Esophagus (tissue), 2 donors: ENCODE measurements at regions not wholly inside any gene's neighbourhood (a gene's known extent, or its start where the extent isn't known, plus 50 kb on each side); places are given as distances from the start of the nearest gene placed in this dataset.
"Not testable (repeated sequence)": the region's sequence is repeated elsewhere in the genome, so short reads cannot be mapped to it uniquely, and the experiment has no call there.

ENCODE experiments used
- H3K27ac ChIP-seq, 2 donors: one replicate each; pipeline ENCODE4 v1.5.1; 2013; ENCODE audit warnings: low read depth in 2 of 2, mild to moderate bottlenecking in 2 of 2, inconsistent platforms in 1 of 2, low read length in 1 of 2, moderate library complexity in 1 of 2
- H3K27me3 ChIP-seq, 2 donors: one replicate each; pipeline ENCODE4 v1.6.1; 2013; ENCODE audit warnings: low read length in 2 of 2, control low read depth in 1 of 2, mild to moderate bottlenecking in 1 of 2; ENCODE audit not compliant: insufficient read depth in 2 of 2, control insufficient read depth in 1 of 2
- H3K36me3 ChIP-seq, 2 donors: one replicate each; pipeline ENCODE4 v1.6.1; 2013; ENCODE audit warnings: low read length in 1 of 2; ENCODE audit not compliant: control insufficient read depth in 2 of 2, insufficient read depth in 2 of 2
- H3K4me1 ChIP-seq, 2 donors: one replicate each; pipeline ENCODE4 v1.6.1; 2013; ENCODE audit warnings: low read length in 1 of 2; ENCODE audit not compliant: control insufficient read depth in 2 of 2, insufficient read depth in 2 of 2
- H3K4me3 ChIP-seq, 2 donors: one replicate each; pipeline ENCODE4 v1.5.1; 2013; ENCODE audit warnings: low read length in 2 of 2, mild to moderate bottlenecking in 2 of 2, low read depth in 1 of 2, moderate library complexity in 1 of 2
- H3K9me3 ChIP-seq, 2 donors: one replicate each; pipeline ENCODE4 v1.6.1; 2013; ENCODE audit warnings: mild to moderate bottlenecking in 2 of 2, low read depth in 1 of 2, low read length in 1 of 2, moderate library complexity in 1 of 2; ENCODE audit not compliant: control insufficient read depth in 2 of 2, insufficient read depth in 1 of 2
- WGBS, 2 donors: extraction: QIAGEN DNeasy Blood & Tissue Kit; methylation state at CpG; one replicate each; pipeline ENCODE4 v1.1.7; 2013; 5-methylcytosine and 5-hydroxymethylcytosine counted together
- donor health status: healthy with polysubstance abuse.
- donor health status: Bipolar disorder and iron deficiency.

DNA sequence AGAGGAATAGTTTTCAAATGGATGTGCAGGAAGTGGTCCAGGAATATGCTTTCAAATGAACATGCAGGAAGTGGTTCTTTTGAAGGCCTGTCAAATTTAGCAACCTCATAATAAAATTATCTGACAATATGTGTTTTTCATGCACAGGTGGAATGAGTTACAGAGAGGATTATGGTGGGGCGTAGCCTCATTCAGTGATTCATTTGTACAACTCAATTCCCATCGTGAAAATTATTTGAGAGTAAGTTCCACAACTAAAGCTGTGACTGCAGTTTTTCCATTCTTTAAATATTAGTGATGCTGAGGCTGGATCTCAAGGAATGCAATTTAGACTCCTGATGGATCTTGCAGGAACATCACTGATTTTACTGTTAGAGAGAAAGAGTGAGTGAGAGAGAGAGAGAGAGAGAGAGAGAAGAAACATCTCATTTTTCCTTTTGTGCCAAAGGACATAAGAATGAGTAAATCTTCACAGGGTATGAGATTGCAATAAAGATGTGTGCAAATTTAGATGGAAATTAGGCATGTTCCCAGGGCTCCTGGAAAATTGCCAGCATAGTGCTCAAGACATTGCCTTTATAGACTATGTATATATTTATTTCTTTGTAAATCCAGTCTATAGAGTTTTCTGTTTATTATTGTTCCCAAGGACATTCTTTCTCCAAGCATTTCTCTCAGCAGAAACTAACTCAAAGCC is 394.9 kb upstream of the ZEB2 start:
- 39 to 57% methylated on average over 2 of the region's 2 CpGs for WGBS, 2 donors

DNA sequence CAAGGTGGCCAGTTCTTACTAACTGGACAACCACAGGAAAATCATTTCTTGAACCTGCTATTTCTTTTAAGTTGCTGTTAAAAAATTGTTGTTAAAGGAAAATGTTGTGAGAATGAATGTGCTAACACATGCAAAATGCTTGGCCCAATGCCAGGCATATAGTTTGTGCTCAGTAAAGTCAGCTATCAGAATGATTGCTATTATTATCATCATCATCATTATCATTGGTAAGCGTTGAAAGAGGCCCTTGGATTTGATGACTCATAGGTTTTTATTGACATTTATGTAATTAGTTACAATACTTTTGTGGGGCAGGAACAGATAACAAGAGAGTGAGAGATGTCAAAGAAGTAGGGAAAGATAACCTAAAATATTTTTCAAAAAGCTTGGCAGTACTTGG is 394.2 kb upstream of the ZEB2 start:
- WGBS, 2 donors = 46 to 49% methylated on average over 1 of the region's 1 CpG
- H3K9me3 ChIP-seq = no peaks in the 10 kb centered on the region
- H3K27me3 ChIP-seq = no peaks in the 10 kb centered on the region
- no peaks in the 10 kb centered on the region for H3K36me3 ChIP-seq
- H3K4me3 ChIP-seq = no peak overlapping the region
- H3K27ac ChIP-seq = no peak overlapping the region
- no peaks in the 10 kb centered on the region for H3K4me1 ChIP-seq

More for the DNA sequence above, 394.9 kb upstream of the ZEB2 start:
- Histone ChIP-seq H3K27ac (no peak overlapping the region), H3K36me3 (no peaks in the 10 kb centered on the region), H3K27me3 (no peaks in the 10 kb centered on the region), H3K4me1 (no peaks in the 10 kb centered on the region), H3K4me3 (no peak overlapping the region), H3K9me3 (no peaks in the 10 kb centered on the region)

DNA sequence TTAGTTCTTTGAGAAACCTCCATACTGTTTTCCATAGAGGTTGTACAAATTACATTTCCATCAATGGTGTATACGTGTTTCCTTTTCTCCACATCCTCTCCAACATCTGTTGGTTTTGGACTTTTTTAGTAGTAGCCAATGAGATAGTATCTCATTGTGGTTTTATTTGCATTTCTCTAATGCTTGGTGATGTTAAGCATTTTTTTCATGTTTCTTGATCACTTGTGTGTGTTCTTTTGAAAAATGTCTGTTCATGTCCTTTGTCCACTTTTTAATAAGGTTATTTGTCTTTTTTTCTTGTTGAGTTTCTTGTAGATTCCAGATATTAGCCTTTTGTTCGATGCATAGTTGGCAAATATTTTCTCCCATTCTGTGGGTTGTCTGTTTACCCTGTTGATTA is 392.3 kb upstream of the ZEB2 start:
- 89 to 90% methylated on average over 2 of the region's 2 CpGs for WGBS, 2 donors
- H3K27ac ChIP-seq = no peak overlapping the region

DNA sequence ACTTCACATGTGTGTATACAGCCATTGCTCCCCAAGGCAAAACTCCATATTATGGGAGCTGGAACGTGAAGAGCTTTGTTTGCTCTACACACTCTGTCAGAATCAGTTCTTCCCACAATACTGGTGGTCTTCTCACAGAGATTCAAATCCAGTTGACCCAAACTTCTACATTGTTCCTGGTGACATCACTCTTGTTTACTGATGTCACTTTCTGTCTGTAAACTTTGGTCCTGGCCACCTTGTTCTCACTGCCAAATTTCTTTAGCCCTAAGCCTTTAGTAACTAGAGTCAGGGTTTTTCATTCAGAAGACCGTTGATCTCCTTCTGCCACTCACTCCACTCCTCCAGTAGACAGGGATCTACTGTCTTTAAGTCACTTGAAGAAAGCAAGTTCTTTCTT is 386.0 kb upstream of the ZEB2 start:
- H3K27ac ChIP-seq = no peak overlapping the region
- no peaks in the 10 kb centered on the region for H3K36me3 ChIP-seq
- no peaks in the 10 kb centered on the region for H3K27me3 ChIP-seq
- no peaks in the 10 kb centered on the region for H3K9me3 ChIP-seq
- H3K4me3 ChIP-seq = no peak overlapping the region
- 77 to 83% methylated on average over 2 of the region's 2 CpGs for WGBS, 2 donors
- H3K4me1 ChIP-seq = no peaks in the 10 kb centered on the region

More for the DNA sequence above, 392.3 kb upstream of the ZEB2 start:
- no peaks in the 10 kb centered on the region for H3K4me1 ChIP-seq
- no peaks in the 10 kb centered on the region for H3K9me3 ChIP-seq
- H3K27me3 ChIP-seq = no peaks in the 10 kb centered on the region
- no peaks in the 10 kb centered on the region for H3K36me3 ChIP-seq
- H3K4me3 ChIP-seq = no peak overlapping the region

DNA sequence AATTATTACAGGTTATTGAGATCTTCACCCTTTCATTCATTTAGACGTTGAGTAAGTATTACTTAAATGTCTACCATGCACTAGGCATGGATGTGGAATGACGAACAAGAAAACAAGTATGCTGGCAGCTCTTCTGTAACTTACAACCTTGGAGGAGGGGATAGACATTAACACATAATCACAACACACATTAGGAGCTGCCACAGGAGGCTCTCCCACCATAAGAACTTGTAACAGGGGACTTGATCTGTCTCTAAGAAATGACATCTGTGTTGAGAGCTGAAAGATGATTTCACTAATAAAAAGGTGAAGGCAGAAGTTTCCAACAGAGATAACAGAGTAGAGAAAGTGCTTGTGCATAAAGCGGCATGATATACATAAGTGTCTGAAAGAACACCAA is 384.7 kb upstream of the ZEB2 start:
- WGBS, 2 donors = 91 to 96% methylated on average over 3 of the region's 3 CpGs
- Histone ChIP-seq H3K9me3 (no peaks in the 10 kb centered on the region), H3K4me1 (no peaks in the 10 kb centered on the region), H3K27me3 (no peaks in the 10 kb centered on the region), H3K36me3 (no peaks in the 10 kb centered on the region), H3K27ac (no peak overlapping the region), H3K4me3 (no peak overlapping the region)

DNA sequence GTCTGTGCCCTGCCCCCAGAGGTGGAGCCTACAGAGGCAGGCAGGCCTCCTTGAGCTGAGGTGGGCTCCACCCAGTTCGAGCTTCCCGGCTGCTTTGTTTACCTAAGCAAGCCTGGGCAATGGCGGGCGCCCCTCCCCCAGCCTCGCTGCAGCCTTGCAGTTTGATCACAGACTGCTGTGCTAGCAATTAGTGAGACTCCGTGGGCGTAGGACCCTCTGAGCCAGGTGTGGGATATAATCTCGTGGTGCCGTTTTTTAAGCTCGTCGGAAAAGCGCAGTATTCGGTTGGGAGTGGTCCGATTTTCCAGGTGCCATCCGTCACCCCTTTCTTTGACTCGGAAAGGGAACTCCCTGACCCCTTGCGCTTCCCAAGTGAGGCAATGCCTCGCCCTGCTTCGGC is 383.1 kb upstream of the ZEB2 start:
- H3K36me3 ChIP-seq, H3K4me1 ChIP-seq, H3K4me3 ChIP-seq, H3K27ac ChIP-seq, H3K9me3 ChIP-seq, H3K27me3 ChIP-seq: not testable (repeated sequence)
- 83 to 89% methylated on average over 16 to 17 of the region's 19 CpGs for WGBS, 2 donors

DNA sequence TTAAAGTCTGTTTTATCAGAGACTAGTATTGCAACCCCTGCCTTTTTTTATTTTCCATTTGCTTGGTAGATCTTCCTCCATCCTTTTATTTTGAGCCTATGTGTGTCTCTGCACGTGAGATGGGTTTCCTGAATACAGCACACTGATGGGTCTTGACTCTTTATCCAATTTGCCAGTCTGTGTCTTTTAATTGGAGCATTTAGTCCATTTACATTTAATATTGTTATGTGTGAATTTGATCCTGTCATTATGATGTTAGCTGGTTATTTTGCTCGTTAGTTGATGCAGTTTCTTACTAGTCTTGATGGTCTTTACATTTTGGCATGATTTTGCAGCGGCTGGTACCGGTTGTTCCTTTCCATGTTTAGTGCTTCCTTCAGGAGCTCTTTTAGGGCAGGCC is 381.5 kb upstream of the ZEB2 start:
- H3K27me3 ChIP-seq, H3K27ac ChIP-seq, H3K4me1 ChIP-seq, H3K36me3 ChIP-seq, H3K9me3 ChIP-seq, H3K4me3 ChIP-seq: not testable (repeated sequence)
- 51 to 73% methylated on average over 3 of the region's 4 CpGs for WGBS, 2 donors

DNA sequence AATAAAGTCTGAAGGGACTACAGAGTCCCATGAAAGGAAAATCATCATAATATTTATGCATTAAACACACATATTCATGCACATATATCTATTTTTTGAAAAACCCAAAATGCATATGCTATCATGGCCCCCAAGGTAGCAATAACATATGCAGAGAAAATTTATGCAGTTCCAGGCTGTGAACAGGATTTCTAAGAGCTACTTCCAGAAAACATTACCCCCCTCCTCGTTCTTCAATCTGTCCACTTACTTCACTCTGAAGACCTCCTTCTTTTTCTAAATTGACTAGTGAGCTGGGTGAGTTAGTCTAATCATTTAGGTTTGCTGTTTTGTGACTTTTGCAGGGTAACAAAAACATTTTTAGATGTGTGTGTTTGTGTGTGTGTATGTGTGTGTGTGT is 376.4 kb upstream of the ZEB2 start:
- H3K4me1 ChIP-seq = no peaks in the 10 kb centered on the region
- H3K9me3 ChIP-seq = no peaks in the 10 kb centered on the region
- 71 to 74% methylated on average over 1 of the region's 1 CpG for WGBS, 2 donors
- no peaks in the 10 kb centered on the region for H3K36me3 ChIP-seq
- H3K4me3 ChIP-seq = no peak overlapping the region
- no peaks in the 10 kb centered on the region for H3K27me3 ChIP-seq
- no peak overlapping the region for H3K27ac ChIP-seq

DNA sequence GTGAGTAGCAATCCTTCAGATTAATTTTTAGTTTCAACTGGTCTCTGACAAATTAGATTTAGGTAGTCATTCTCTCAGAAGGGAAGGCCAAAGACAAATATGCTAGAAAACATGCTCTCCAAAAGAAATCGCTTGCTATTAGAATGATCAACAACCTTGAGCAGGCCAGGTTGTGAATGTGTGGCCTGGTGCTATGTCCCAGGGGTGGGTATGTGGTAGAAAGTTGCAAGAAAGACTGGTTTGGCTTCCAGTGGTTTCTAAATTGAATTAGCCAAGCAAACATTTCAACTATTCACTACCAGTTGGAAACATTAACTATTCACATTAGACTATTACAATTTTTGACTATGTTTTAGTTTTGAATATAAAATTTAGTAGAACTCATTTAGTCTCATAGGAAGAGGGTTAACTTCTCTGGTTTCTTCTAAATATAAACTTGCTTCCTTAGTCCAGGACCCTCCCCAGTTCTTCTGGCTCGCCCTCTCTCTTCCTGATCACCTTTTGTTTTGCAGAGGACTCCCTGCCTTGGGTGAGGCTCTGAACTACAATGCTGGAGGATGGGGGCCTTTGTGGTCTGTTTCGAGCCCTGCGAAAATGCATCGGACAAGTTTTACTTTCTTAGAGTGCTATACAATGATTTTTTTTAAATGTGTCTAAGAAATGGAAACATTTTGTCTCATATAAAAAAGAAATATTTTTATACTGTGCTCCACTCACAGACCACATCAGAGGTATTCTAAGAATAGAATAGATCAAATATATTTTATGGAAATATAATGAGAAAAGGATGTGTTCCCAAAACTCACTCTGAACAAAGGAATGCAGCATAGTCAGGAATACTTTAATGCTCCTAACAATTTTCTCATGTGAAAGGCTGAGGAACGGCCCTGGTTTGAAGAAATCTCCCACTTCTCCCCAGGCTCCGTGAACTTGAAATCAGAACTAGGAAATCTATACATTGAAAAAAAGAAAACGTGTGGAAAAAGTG is 375.0 kb upstream of the ZEB2 start:
- Histone ChIP-seq H3K36me3 (no peaks in the 10 kb centered on the region), H3K27me3 (no peaks in the 10 kb centered on the region), H3K27ac (no peak overlapping the region), H3K9me3 (no peaks in the 10 kb centered on the region), H3K4me1 (no peaks in the 10 kb centered on the region), H3K4me3 (no peak overlapping the region)
- WGBS, 2 donors = 80 to 81% methylated on average over 8 of the region's 8 CpGs
